HAP-1 (cell line): ENCODE measurements at regions not wholly inside any gene's neighbourhood (a gene's known extent, or its start where the extent isn't known, plus 50 kb on each side); places are given as distances from the start of the nearest gene placed in this dataset.
A peak's percentile ranks its signal among the peaks of the same experiment; 100 is the strongest.
"Not testable (repeated sequence)": the region's sequence is repeated elsewhere in the genome, so short reads cannot be mapped to it uniquely, and the experiment has no call there.

Experiments used
- DNase-seq, 2 experiments: peaks; one replicate each; pipeline ENCODE4 v3.0.0-alpha.2; 2016 to 2020; ENCODE audit warnings: low spot score in 2 of 2
- H3K27me3 ChIP-seq: fragments of 250-450 bp; sonication (Bioruptor Pico); 2 replicates; pipeline ENCODE4 v1.5.1; 2020; ENCODE audit warnings: low read depth, mild to moderate bottlenecking, moderate library complexity
- H3K36me3 ChIP-seq: fragments of 250-450 bp; sonication (Bioruptor Pico); replicated peaks from 2 replicates; pipeline ENCODE4 v1.5.1; 2020; ENCODE audit warnings: mild to moderate bottlenecking
- H3K4me1 ChIP-seq: fragments of 250-450 bp; sonication (Bioruptor Pico); 2 replicates; pipeline ENCODE4 v1.5.1; 2020; ENCODE audit warnings: mild to moderate bottlenecking
- H3K4me3 ChIP-seq: fragments of 250-450 bp; sonication (Bioruptor Pico); 2 replicates; pipeline ENCODE4 v1.5.1; 2020; ENCODE audit warnings: mild to moderate bottlenecking, moderate library complexity
- H3K9me3 ChIP-seq: fragments of 250-450 bp; sonication (Bioruptor Pico); 2 replicates; pipeline ENCODE4 v1.5.1; 2020; ENCODE audit warnings: mild to moderate bottlenecking, moderate library complexity
- in situ Hi-C: fragments of 300-500 bp; cut with MboI; formaldehyde crosslinking; loops from 3 replicates; pipeline ENCODE4 v1.14.3; 2020; ENCODE audit warnings: low sequenced_read_pairs, inconsistent platforms, mixed read lengths

- in situ Hi-C loops = no loop called here
- no peaks in the 10 kb centered on the region for H3K9me3 ChIP-seq
These were observed 475.7 kb upstream of the CYLC2 start for GRCh38 chr9:102519423-102519822.

DNA sequence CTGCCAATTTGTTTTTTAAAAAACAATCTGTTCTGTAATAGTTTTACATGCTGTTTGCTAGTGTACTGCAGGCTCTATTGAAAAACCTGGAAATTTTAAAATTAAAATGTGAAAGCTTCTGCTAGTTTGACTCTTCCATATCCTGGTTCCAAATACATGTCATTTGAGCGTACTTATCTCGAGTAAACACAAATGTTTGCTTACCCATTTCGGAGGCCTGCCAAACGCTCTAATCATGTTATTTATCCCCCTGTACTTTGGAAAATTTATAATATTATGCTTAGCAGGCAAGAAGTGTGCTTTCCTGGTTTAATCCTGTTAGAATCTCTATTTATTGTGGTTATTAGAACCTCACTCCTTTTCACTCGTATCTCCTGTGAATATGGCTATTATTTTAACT, 476.8 kb upstream of the CYLC2 start:
- H3K36me3 ChIP-seq = no peaks in the 10 kb centered on the region
- no peak for DNase-seq
- in situ Hi-C loops = no loop called here

More at GRCh38 chr9:102519423-102519822, 475.7 kb upstream of the CYLC2 start:
- H3K36me3 ChIP-seq = no peaks in the 10 kb centered on the region
- no peaks in the 10 kb centered on the region for H3K27me3 ChIP-seq
- DNase-seq = no peak
- H3K4me3 ChIP-seq = no peak overlapping the region
- peaks cover 6% of the 10 kb centered on the region for H3K4me1 ChIP-seq

DNA sequence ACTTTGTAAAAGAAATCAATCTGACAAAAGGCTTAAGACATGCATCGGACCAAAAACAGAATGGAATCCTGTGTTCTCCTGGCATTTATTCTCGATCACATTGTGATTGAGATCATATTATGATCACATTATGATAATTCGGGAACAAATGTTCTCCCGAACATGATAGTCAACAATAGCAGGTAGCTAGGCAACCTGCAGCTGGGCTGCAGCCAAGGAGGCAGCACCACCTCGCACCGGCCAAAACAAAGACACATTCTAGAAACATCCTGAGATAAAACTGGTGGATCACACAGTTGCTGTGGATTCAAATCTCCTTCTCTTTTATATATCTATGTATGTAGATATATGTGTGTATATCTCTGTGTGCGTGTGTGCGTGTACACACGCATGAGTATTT, 480.6 kb upstream of the CYLC2 start:
- DNase-seq = peak; percentile 45 to 57
- in situ Hi-C loops = no loop called here
- H3K4me3 ChIP-seq = no peak overlapping the region
- H3K36me3 ChIP-seq = no peaks in the 10 kb centered on the region
- H3K4me1 ChIP-seq = peaks cover 9% of the 10 kb centered on the region
- H3K27me3 ChIP-seq = no peaks in the 10 kb centered on the region
- H3K9me3 ChIP-seq = no peaks in the 10 kb centered on the region

More for the DNA sequence above, 476.8 kb upstream of the CYLC2 start:
- Histone ChIP-seq H3K9me3 (no peaks in the 10 kb centered on the region), H3K27me3 (no peaks in the 10 kb centered on the region), H3K4me3 (no peak overlapping the region), H3K4me1 (peaks cover 9% of the 10 kb centered on the region)

DNA sequence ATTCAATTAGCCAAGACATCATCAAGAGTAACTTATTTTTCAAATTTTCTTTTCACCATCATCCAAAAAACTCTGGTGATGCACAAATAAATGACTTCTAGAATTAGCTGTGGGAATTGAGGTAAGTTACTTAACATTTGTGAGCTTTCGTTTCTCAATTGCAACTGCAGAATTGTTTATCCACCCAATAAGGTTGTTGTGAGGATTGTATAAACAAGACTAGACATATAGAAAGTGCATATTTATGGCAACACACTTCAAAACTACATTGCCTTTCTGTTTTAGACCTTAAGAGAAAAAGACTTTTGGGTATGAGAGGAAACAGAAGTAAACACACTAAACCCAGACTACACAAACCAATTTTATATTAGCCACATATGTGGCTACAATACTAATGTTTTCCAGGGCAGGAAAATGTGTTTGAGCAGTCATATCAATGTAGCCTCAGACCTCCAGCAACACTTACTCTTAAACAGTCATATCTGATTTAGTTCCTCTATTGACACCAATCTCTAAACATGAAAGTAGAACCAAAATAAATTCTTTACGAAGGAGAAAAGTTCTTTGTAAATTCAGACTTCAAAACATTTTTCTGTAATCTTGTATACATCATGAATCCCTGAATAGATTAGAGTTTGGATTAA, 488.0 kb upstream of the CYLC2 start:
- H3K9me3 ChIP-seq = no peaks in the 10 kb centered on the region
- DNase-seq = no peak
- in situ Hi-C loops = no loop called here
- H3K27me3 ChIP-seq = no peaks in the 10 kb centered on the region
- H3K36me3 ChIP-seq = no peaks in the 10 kb centered on the region
- H3K4me1 ChIP-seq = no peaks in the 10 kb centered on the region
- no peak overlapping the region for H3K4me3 ChIP-seq

- Histone ChIP-seq H3K4me3 (no peak overlapping the region), H3K36me3 (no peaks in the 10 kb centered on the region), H3K9me3 (no peaks in the 10 kb centered on the region), H3K27me3 (no peaks in the 10 kb centered on the region), H3K4me1 (no peaks in the 10 kb centered on the region)
- no peak for DNase-seq
- in situ Hi-C loops = no loop called here
These were observed 488.7 kb upstream of the CYLC2 start for GRCh38 chr9:102506406-102506805.

DNA sequence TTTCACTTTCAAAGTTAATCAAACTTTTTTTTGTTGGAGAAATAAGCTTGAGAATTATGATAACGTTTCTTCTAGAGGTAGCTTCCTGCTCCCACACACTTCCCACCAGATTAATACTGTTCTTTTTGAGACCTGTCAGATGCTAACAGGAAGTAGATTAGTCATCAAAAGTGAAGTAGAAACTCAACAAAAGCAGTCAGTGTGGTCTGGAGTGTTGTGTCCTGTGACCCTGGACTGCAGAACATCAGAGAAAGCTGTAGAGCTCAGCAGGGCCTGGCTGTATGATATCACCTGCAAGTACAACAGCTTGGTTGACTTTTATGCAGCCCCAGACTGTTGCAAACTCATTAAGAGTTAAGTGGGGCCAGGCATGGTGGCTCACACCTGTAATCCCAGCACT, 495.7 kb upstream of the CYLC2 start:
- H3K36me3 ChIP-seq = no peaks in the 10 kb centered on the region
- DNase-seq = no peak
- no peaks in the 10 kb centered on the region for H3K9me3 ChIP-seq
- no peak overlapping the region for H3K4me3 ChIP-seq
- no peaks in the 10 kb centered on the region for H3K27me3 ChIP-seq
- H3K4me1 ChIP-seq = no peaks in the 10 kb centered on the region
- in situ Hi-C loops = no loop called here

GRCh38 chr9:102497709-102498108, 497.4 kb upstream of the CYLC2 start:
- no peak for DNase-seq
- Histone ChIP-seq H3K9me3 (no peaks in the 10 kb centered on the region), H3K27me3 (no peaks in the 10 kb centered on the region), H3K4me3 (no peak overlapping the region), H3K36me3 (no peaks in the 10 kb centered on the region), H3K4me1 (no peaks in the 10 kb centered on the region)
- in situ Hi-C loops = no loop called here

GRCh38 chr9:102486976-102487375, 508.2 kb upstream of the CYLC2 start:
- H3K36me3 ChIP-seq, H3K9me3 ChIP-seq, DNase-seq, H3K4me3 ChIP-seq, H3K27me3 ChIP-seq, H3K4me1 ChIP-seq, in situ Hi-C loops: not testable (repeated sequence)

- H3K4me3 ChIP-seq = no peak overlapping the region
- H3K4me1 ChIP-seq = no peaks in the 10 kb centered on the region
- in situ Hi-C loops = no loop called here
These were observed 511.5 kb upstream of the CYLC2 start for GRCh38 chr9:102483651-102484050.

DNA sequence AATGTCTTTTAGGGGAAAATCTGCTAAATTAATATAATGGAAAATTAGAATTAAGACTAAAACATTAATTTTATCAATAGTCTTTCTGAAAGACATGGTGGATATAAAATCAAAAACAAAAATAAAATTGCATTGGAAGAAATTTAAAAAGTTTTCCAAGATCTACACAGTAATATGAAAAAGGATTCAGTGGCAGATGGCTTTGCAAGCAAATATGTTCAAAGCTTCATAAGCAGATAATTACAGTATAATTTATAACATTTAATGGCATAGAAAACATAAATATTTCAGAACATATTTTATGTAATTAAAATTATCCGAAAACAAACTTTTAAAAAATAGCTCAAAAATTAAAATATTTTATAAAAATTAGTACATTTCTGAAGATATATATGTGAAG, 512.4 kb upstream of the CYLC2 start:
- Histone ChIP-seq H3K4me1 (no peaks in the 10 kb centered on the region), H3K27me3 (no peaks in the 10 kb centered on the region), H3K36me3 (no peaks in the 10 kb centered on the region), H3K9me3 (no peaks in the 10 kb centered on the region), H3K4me3 (no peak overlapping the region)
- in situ Hi-C loops = no loop called here
- DNase-seq = no peak

More at GRCh38 chr9:102483651-102484050, 511.5 kb upstream of the CYLC2 start:
- DNase-seq = no peak
- Histone ChIP-seq H3K27me3 (no peaks in the 10 kb centered on the region), H3K36me3 (no peaks in the 10 kb centered on the region), H3K9me3 (no peaks in the 10 kb centered on the region)

DNA sequence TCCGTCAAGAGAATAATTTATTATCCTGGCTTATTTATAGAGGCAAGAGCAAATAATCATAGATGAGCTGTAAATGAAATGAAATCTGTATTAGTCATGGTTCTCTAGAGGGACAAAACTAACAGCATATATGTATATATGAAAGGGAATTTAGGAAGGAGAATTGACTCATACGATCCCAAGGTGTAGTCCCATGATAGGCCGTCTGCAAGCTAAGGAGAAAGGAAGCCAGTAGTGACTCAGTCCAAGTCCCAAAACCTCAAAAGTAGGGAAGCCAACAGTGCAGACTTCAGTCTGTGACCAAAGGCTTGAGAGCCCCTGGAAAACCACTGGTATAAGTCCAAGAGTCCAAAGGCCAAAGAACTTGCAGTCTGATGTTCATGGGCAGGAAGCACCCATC, 515.9 kb upstream of the CYLC2 start:
- Histone ChIP-seq H3K27me3 (no peaks in the 10 kb centered on the region), H3K4me3 (no peak overlapping the region), H3K4me1 (no peaks in the 10 kb centered on the region), H3K9me3 (no peaks in the 10 kb centered on the region), H3K36me3 (no peaks in the 10 kb centered on the region)
- DNase-seq = no peak
- in situ Hi-C loops = no loop called here

GRCh38 chr9:102474357-102474756, 520.8 kb upstream of the CYLC2 start:
- Histone ChIP-seq H3K9me3 (no peaks in the 10 kb centered on the region), H3K36me3 (no peaks in the 10 kb centered on the region), H3K4me1 (no peaks in the 10 kb centered on the region), H3K27me3 (no peaks in the 10 kb centered on the region), H3K4me3 (no peak overlapping the region)
- in situ Hi-C loops = no loop called here
- DNase-seq = no peak

GRCh38 chr9:102469430-102469829, 525.7 kb upstream of the CYLC2 start:
- in situ Hi-C loops, H3K9me3 ChIP-seq, H3K4me3 ChIP-seq, DNase-seq, H3K36me3 ChIP-seq, H3K27me3 ChIP-seq, H3K4me1 ChIP-seq: not testable (repeated sequence)

GRCh38 chr9:102461156-102461819, 533.8 kb upstream of the CYLC2 start:
- DNase-seq = no peak
- in situ Hi-C loops = no loop called here

More at GRCh38 chr9:102461156-102461819, 533.8 kb upstream of the CYLC2 start:
- Histone ChIP-seq H3K27me3 (no peaks in the 10 kb centered on the region), H3K36me3 (no peaks in the 10 kb centered on the region), H3K4me3 (no peak overlapping the region), H3K4me1 (peaks cover 4% of the 10 kb centered on the region; the same call in 1 of the 2 replicates), H3K9me3 (no peaks in the 10 kb centered on the region)
